Body of pancreas (tissue), 4 donors: ENCODE measurements at regions not wholly inside any gene's neighbourhood (a gene's known extent, or its start where the extent isn't known, plus 50 kb on each side); places are given as distances from the start of the nearest gene placed in this dataset.

ENCODE experiments used
- CTCF ChIP-seq, 7 experiments: fragments of 450-650 bp in 4 of 7; fragments of 200-600 bp in 3 of 7; sonication (generic) in 3 of 7; IDR thresholded peaks; one replicate each; pipeline ENCODE4 v1.5.1; 2016 to 2019; ENCODE audit warnings: antibody characterized with exemption in 7 of 7
- POLR2A ChIP-seq, 3 donors: fragments of 450-650 bp; IDR thresholded peaks; one replicate each; pipeline ENCODE4 v1.6.1; 2016; ENCODE audit warnings: antibody characterized with exemption in 3 of 3, mild to moderate bottlenecking in 2 of 3

- no peak for TF ChIP-seq POLR2A (IDR thresholded peaks at IDR 0.05)
- no peak for TF ChIP-seq CTCF (IDR thresholded peaks at IDR 0.05)
These were observed 93.3 kb downstream of the KCNF1 start for GRCh38 chr2:11005032-11005431.
